Fibroblast of lung (primary cell): ENCODE measurements at regions not wholly inside any gene's neighbourhood (a gene's known extent, or its start where the extent isn't known, plus 50 kb on each side); places are given as distances from the start of the nearest gene placed in this dataset.
A peak's percentile ranks its signal among the peaks of the same experiment; 100 is the strongest.

ENCODE experiments used
- DNase-seq, 2 donors: peaks; one replicate each; pipeline versions ENCODE4 v3.0.0 to v3.0.0-alpha.2; 2010; ENCODE audit warnings: low read depth in 2 of 2
- H2AFZ ChIP-seq: 2 replicates; pipeline ENCODE4 v1.5.1; 2012; ENCODE audit warnings: low read length, control low read depth, inconsistent platforms
- H3K27ac ChIP-seq: 2 replicates; pipeline ENCODE4 v1.5.1; 2011; ENCODE audit warnings: low read length, control low read depth; ENCODE audit not compliant: insufficient read depth
- H3K27me3 ChIP-seq: 2 replicates; pipeline ENCODE4 v1.5.1; 2011; ENCODE audit warnings: mild to moderate bottlenecking, low read length; ENCODE audit not compliant: control insufficient read depth, insufficient read depth
- H3K36me3 ChIP-seq: 2 replicates; pipeline ENCODE4 v1.5.1; 2011; ENCODE audit warnings: low read length; ENCODE audit not compliant: control insufficient read depth, insufficient read depth
- H3K4me1 ChIP-seq: 2 replicates; pipeline ENCODE4 v1.5.1; 2011; ENCODE audit warnings: low read length; ENCODE audit not compliant: control insufficient read depth, insufficient read depth; ENCODE audit errors: extremely low read depth
- H3K4me2 ChIP-seq: 2 replicates; pipeline ENCODE4 v1.5.1; 2011; ENCODE audit warnings: low read length, control low read depth; ENCODE audit not compliant: insufficient read depth; ENCODE audit errors: extremely low read depth
- H3K4me3 ChIP-seq, 4 experiments: fragments of 200-600 bp in 1 of 4; sonication (generic) in 1 of 4; replicated peaks in 1 of 4; 2 replicates each; pipeline ENCODE4 v1.5.1; 2011 to 2016; ENCODE audit warnings: low read length in 4 of 4, low read depth in 3 of 4, mild to moderate bottlenecking in 3 of 4, control low read depth in 2 of 4, inconsistent platforms in 1 of 4, mixed read lengths in 1 of 4; ENCODE audit not compliant: insufficient read depth in 1 of 4; ENCODE audit errors: control extremely low read depth in 1 of 4
- H3K79me2 ChIP-seq: 2 replicates; pipeline ENCODE4 v1.5.1; 2012; ENCODE audit warnings: mild to moderate bottlenecking, low read length, inconsistent platforms; ENCODE audit not compliant: control insufficient read depth, insufficient read depth
- H3K9ac ChIP-seq: 2 replicates; pipeline ENCODE4 v1.5.1; 2011; ENCODE audit warnings: mild to moderate bottlenecking, low read length, control low read depth; ENCODE audit not compliant: insufficient read depth
- H3K9me3 ChIP-seq: 2 replicates; pipeline ENCODE4 v1.5.1; 2012; ENCODE audit warnings: low read depth, low read length; ENCODE audit not compliant: control insufficient read depth, insufficient read depth
- H4K20me1 ChIP-seq: 2 replicates; pipeline ENCODE4 v1.5.1; 2011; ENCODE audit warnings: low read length; ENCODE audit not compliant: control insufficient read depth, insufficient read depth; ENCODE audit errors: extremely low read depth
- CTCF ChIP-seq, 2 donors: IDR thresholded peaks in 1 of 2; conservative IDR thresholded peaks in 1 of 2; 1 replicate in 1 of 2; 2 replicates in 1 of 2; pipeline ENCODE4 v1.5.1; 2011 to 2012; ENCODE audit warnings: low read length in 2 of 2, control low read depth in 1 of 2, inconsistent platforms in 1 of 2, low read depth in 1 of 2, mild to moderate bottlenecking in 1 of 2
- EZH2 ChIP-seq: IDR thresholded peaks from 2 replicates; pipeline ENCODE4 v1.5.1; 2012; ENCODE audit warnings: low read length, control low read depth, mild to moderate bottlenecking; ENCODE audit errors: missing control alignments

DNA sequence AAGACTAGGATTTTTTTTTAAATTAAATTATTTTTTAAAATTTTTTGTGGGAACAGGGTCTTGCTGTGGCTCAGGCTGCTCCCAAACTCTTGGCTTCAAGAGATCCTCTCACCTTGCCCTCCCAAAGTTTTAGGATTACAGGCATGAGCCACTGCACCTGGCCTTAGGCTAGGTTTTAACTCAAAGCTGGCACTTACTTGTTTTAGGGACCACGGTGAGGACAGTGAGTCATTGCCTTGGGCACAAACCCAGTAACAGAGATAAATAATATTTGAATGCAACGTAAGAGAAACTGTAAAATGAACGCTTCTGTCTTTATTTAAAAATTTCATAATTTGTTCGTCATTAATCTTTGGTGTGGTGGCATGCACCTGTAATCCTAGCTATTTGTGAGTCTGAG is 96.6 kb downstream of the GATA3 start:
- no peak for DNase-seq
- no peaks in the 10 kb centered on the region for H3K79me2 ChIP-seq
- TF ChIP-seq EZH2, result no peak
- H3K9me3 ChIP-seq, result no peaks in the 10 kb centered on the region
- H2AFZ ChIP-seq, result no peak overlapping the region
- H3K36me3 ChIP-seq, result no peaks in the 10 kb centered on the region
- no peak overlapping the region for H3K9ac ChIP-seq
- no peak overlapping the region for H3K27ac ChIP-seq
- H4K20me1 ChIP-seq, result no peaks in the 10 kb centered on the region
- H3K4me1 ChIP-seq, result no peaks in the 10 kb centered on the region
- no peaks in the 10 kb centered on the region for H3K27me3 ChIP-seq
- no peak overlapping the region for H3K4me2 ChIP-seq
- H3K4me3 ChIP-seq, result no peak overlapping the region

DNA sequence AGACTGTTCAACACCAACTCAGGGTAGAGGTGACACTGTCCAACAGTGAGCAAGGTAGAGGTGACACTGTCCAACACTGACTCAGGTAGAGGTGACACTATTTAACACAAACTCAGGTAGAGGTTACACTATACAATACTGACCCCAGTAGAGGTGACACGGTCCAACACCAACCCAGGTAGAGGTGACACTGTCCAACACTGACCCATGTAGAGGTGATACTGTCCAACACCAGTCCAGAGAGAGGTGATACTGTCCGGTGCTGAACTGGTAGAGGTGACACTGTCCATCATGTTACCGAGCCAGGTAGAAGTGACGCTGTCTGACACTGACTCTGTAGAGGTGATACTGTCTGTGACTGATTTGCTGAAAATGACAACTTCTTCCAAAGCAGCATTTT is 102.4 kb downstream of the GATA3 start:
- Histone ChIP-seq H3K27ac (no peak overlapping the region), H3K27me3 (no peaks in the 10 kb centered on the region), H3K79me2 (no peaks in the 10 kb centered on the region), H3K4me2 (no peak overlapping the region), H4K20me1 (no peaks in the 10 kb centered on the region), H3K4me3 (no peak overlapping the region), H2AFZ (no peak overlapping the region), H3K4me1 (no peaks in the 10 kb centered on the region), H3K9me3 (no peaks in the 10 kb centered on the region), H3K9ac (no peak overlapping the region), H3K36me3 (no peaks in the 10 kb centered on the region)
- no peak for TF ChIP-seq EZH2
- no peak for DNase-seq

DNA sequence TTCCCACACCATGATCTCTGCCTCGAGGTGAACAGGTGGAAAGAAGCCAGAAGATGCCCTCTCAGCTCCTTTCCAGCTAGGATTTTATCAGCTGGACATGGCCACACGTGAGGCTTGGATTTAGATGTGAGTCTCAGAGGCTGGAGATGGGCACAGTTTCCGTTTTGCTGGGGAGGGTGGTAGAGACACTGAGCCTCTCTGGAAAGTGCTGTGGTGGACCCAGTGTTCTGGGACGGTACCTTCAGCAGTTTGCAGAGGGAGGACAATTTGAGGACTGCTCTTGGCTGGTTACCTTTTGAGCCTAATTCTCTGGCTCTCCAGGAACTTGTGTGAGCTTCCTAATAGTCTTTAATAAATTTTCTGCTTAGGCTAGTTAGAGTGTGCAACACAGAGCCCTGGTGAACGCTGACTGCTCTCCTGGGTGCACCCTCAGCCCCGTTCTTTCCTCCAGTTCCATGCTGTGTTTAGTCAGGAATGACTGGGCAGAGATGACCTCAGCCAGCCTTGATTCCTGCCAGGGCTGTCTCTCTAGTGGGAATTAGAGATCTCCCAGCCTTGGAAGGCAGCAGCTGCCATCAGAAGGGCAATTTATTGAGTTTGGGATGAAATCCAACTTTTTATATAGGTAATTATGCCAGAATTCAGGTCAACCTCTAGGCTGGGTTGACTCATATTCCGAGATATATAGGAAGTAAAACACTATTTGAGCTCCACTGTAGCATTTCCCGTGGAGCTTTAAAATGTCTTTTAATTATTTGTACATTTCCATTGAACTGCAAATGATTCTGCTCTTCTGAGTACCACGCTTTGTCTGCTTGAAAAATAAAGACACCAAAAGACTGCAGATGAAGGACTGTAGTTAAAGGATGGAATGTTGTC is 103.9 kb downstream of the GATA3 start:
- Histone ChIP-seq H2AFZ (no peak overlapping the region), H4K20me1 (no peaks in the 10 kb centered on the region), H3K27ac (no peak overlapping the region), H3K36me3 (no peaks in the 10 kb centered on the region), H3K27me3 (no peaks in the 10 kb centered on the region), H3K4me3 (no peak overlapping the region), H3K4me2 (no peak overlapping the region), H3K9me3 (no peaks in the 10 kb centered on the region), H3K9ac (no peak overlapping the region), H3K79me2 (no peaks in the 10 kb centered on the region), H3K4me1 (no peaks in the 10 kb centered on the region)
- peak in 1 of 2 donors; percentile 48 for DNase-seq
- TF ChIP-seq CTCF (conservative IDR thresholded peaks at IDR 0.05 in 1 of 2, IDR thresholded peaks at IDR 0.05 in 1 of 2; ENCODE audit: low read depth in 1 of 2, low read length in 2 of 2) (no peak), EZH2 (no peak)
